ENCODE measurements at regions not wholly inside any gene's neighbourhood (a gene's known extent, or its start where the extent isn't known, plus 50 kb on each side); places are given as distances from the start of the nearest gene placed in this dataset.

DNA sequence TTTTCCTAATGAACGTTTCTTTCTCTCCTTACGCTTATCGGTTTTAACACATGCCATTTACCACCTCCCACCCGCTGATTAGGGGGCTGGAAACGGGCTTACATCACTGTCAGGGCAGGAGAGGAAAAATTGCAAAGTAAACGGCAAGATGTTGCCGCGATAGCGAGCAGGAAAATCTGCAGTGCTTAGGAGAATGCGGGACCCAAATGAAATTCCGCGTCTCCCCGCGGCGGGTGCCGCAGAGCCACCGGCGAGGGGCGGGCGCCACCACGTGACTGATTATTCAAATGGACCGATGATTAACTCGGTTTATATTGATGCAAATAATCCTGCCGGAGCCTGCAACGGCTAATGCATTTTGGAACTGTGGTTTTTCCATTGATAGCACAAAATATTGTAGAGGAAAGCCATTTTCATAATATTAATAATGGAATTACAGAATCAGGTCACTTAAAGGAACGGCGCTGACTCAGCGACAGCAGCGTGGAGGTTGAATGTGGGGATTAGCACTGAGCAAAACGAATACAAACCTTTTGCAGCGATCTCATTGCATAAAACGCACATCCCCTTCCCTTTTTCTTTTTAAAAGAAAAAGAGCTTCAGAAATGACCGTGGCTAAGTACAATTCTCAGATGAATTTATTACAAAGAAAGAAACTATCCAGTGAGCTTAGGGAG, 224.2 kb downstream of the STIM2 start:
- TF ChIP-seq SUZ12 (IDR thresholded peaks at IDR 0.05; ENCODE audit: extremely low read depth, insufficient read depth, insufficient read length) (no peak), YY1 (IDR thresholded peaks at IDR 0.05; ENCODE audit: insufficient read depth, insufficient read length) (no peak)

Measured in NT2/D1 (cell line).